Prostate gland (tissue), 2 donors: ENCODE measurements at regions not wholly inside any gene's neighbourhood (a gene's known extent, or its start where the extent isn't known, plus 50 kb on each side); places are given as distances from the start of the nearest gene placed in this dataset.

Experiments
- POLR2A ChIP-seq: fragments of 450-650 bp; IDR thresholded peaks from one replicate; pipeline ENCODE4 v1.6.1; 2016; ENCODE audit warnings: antibody characterized with exemption, mild to moderate bottlenecking
- POLR2AphosphoS5 ChIP-seq: sonication (generic); formaldehyde crosslinking; IDR thresholded peaks from one replicate; pipeline ENCODE4 v1.6.1; 2017; ENCODE audit warnings: antibody characterized with exemption
- TF ChIP-seq, protein P1 (sequence below), 4 experiments: fragments of 200-600 bp in 2 of 4; fragments of 450-650 bp in 2 of 4; sonication (generic) in 2 of 4; IDR thresholded peaks; 1 replicate in 3 of 4; 2 replicates in 1 of 4; pipeline ENCODE4 v1.5.1; 2016 to 2019; ENCODE audit warnings: antibody characterized with exemption in 4 of 4, mild to moderate bottlenecking in 2 of 4, moderate library complexity in 2 of 4

DNA sequence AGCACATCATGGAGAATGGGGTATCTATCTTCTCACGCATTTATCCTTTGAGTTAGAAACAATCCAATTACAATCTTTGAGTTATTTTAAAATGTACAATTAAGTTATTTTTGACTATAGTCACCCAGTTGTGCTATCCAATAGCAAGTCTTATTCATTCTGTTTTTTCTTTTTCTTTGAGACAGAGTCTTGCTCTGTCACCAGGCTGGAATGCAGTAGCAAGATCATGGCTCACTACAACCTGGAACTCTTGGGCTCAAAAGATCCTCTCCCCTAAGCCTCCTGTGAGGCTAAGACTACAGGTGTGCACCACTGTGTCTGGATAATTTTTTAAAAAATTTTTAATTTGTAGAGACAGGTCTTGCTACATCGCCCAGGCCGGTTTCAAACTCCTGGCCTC, 201.5 kb upstream of the ZNF217 start:
- TF ChIP-seq, protein P1, sequence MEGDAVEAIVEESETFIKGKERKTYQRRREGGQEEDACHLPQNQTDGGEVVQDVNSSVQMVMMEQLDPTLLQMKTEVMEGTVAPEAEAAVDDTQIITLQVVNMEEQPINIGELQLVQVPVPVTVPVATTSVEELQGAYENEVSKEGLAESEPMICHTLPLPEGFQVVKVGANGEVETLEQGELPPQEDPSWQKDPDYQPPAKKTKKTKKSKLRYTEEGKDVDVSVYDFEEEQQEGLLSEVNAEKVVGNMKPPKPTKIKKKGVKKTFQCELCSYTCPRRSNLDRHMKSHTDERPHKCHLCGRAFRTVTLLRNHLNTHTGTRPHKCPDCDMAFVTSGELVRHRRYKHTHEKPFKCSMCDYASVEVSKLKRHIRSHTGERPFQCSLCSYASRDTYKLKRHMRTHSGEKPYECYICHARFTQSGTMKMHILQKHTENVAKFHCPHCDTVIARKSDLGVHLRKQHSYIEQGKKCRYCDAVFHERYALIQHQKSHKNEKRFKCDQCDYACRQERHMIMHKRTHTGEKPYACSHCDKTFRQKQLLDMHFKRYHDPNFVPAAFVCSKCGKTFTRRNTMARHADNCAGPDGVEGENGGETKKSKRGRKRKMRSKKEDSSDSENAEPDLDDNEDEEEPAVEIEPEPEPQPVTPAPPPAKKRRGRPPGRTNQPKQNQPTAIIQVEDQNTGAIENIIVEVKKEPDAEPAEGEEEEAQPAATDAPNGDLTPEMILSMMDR (IDR thresholded peaks at IDR 0.05), result no peak
- TF ChIP-seq POLR2A, result no peak
- TF ChIP-seq POLR2AphosphoS5, result no peak
